GOT3 (cell line): ENCODE measurements at regions not wholly inside any gene's neighbourhood (a gene's known extent, or its start where the extent isn't known, plus 50 kb on each side); places are given as distances from the start of the nearest gene placed in this dataset.

Experiments
- DNase-seq: peaks from one replicate; lab custom pipeline; 2025; ENCODE audit warnings: mixed read lengths; lab: John Stamatoyannopoulos, UW

DNA sequence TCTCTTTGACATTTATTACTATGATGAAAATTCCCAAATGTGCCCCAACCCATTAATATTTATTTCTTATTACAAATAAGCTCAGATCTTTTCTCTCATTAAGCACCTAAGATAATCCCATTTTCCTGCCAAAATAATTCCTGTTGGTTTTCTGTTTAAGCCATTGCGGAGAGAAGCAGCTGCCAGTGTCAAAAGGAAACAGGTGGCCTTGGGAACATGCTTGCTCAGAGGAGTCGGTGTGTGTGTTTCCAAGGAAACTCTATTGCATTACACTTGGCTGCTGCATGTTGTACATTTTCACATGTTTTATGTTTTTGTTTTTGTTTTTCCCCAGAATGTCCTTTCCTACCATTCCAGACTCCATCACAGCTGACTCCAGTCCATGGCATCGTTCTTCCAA lies 56.4 kb downstream of the CD24 start:
- no peak for DNase-seq

DNA sequence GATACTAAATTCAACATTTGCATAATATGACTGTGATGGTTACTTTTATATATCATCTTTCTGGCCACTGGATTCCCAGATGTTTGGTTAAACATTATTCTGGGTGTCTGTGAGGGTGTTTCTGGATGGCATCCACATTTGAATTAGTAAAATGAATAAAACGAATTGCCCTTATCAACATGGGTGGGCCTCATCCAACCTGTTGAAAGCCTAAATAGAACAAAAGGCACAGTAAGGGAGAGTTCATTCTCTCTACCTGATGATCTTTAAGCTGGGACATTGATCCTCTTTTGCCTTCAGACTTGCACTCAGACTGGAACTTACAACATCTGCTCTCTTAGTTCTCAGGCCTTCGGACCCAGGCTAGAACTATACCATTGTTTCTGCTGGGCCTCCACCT lies 57.6 kb downstream of the CD24 start:
- no peak for DNase-seq

DNA sequence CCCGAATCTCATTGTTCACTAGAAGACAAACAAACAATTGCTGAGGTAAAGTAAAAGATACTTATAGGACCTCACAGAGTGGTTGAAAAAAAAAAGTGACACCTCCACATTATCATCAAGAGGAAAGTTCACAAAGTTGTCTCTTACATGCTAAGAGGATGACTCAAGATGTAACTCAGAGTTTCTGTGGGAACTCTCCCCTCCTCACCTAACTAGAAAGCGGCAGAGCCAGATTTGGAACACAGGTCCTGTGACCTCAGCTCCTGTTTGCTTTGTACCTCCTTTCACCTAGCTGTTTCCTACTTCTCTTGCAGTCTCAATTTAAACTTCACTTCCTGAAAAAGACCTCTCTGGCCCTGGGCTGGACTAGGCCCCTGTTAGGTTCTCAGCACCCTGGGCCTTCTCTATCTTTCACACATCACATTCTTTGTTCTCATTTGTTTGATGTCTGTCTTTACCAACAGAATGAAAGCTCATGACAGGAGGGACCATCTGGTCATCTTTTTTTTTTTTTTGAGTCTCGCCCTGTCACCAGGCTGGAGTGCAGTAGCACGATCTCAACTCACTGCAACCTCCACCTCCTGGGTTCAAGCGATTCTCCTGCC lies 60.8 kb downstream of the CD24 start:
- no peak for DNase-seq

DNA sequence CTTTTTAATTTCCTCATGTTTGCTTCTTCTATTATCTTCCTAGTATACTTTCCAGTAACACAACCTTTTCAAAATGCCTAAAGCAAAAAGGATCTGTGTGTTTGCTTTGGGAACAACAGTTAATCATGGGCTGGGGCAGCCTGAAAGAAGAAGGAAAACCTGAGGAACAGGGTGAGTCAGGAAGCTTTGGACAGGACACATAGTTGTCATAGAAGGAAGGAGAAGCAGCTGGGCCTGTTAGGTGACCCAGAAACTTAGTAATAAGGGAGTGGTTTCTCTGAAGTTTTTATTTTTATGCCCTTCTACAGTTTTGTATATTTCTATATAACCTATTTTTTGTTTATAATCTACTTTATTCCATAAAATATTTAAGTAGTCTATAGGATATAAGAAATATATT lies 61.4 kb downstream of the CD24 start:
- no peak for DNase-seq

DNA sequence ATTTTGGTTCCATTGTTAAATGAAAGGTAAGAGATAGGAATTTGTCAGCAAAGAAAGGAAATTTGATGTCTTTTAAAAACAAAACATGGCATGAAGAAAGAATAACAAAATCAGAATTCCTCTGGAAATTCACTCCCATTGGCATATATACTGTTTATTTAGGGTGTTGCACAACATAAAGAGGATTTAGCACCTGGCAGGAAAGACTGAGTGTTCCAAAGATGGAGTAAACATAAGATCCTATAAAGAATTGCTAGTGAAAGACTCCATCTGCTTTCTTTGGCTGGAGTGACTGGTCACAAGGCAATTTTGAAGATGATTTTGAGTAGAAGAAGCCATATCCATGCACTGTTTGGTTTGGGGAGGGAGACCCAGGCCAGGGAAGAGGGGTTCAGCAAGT lies 62.4 kb downstream of the CD24 start:
- no peak for DNase-seq

DNA sequence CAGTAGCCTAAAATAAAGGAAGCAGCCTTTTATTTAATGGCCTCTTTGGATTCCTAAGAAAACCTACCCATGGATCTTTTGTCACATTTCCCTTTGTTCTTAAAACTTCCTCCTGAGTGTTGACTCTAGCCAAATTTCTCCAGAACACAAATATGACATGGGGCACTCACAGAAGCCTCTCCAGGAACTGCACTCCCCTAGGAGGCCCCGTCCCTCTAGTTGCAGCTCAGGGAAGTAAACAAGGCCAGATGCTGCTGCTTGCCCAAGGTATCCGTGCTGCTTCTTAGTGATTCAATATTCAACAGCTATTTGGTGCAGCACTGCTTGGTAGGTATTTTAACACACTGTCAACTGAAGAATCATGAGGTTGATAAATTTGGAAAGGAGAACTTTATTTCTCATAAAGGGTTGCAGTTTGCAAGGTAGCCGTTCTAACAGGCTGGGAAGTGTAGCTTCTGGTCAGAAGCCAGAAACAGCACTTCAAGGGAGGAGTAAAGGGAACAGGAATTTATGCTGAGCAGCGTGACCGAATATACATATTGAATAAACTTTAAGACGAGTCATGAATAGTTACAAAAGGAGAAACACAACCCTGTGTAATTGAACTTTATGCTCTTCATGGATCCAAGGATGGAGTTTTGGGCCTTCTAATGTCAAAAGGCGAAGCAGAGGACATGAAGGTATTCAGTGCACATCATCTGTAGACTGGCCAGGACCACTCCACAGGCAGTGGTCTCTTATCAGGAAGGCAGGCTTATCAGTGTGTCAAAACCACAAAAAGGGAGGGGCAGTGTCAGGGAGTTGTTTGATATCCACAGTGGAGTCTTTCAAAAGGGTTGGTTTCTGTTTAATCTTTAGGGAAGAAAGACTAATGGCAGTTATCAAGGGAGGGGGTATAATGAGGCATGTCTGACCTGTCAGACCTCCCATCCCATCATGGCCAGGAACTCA lies 63.3 kb downstream of the CD24 start:
- no peak for DNase-seq

DNA sequence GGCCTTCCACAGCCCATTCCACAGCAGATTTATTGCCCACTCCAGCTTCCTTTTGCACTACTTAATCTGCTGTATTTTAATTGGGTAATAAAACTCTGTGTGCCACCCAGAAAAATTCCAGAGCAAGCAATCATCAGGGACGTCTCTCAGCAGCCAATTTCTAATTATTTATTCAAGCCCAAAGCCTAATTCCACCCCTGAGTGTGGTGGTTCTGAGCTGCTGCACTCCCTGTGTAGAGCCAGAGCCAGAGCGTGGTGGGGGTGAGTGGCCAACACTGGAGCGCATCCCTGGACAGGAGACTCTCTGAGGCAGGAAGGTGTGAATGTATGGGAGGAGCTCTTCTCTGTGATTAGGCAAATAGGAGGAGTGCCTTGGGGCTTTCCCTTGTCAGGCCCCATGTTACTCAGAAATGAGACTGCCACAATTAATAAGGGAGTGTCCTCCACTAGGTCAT lies 66.1 kb downstream of the CD24 start:
- DNase-seq: no peak

DNA sequence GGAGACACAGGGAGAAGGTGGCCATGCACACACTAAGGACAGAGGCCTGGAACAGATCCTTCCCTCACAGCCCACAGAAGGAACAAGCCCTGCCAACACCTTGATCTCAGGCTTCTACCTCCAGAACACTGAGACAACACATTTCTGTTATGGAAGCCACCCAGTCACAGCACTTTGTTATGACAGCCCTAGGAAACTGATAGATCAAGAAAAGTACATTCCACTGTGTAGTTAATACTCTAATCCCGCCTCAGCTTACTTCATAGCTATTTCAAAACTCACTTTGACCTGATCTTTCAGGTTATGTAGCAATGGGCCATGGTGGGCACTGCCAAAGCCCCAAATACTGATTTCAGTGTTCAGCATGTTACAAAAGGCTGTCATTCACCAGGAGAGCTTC lies 66.8 kb downstream of the CD24 start:
- no peak for DNase-seq

DNA sequence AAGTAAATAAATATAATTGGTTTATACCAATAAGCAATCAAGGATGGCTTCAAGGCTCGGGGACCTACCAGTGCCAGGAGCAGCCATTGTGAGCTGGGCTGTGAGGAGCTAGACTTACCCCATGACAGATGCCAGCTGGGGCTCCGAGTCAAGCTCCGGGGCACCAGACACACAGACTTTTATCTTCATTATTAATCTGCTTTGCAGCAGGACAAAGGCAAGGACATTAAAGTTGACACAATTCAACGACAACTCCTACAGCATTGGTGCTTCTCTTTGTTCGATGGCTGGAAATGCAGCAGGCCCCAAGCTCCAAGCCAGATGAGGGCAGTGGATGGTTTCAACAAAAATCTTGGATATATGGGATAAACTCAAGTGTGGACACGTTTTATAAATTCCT lies 68.3 kb downstream of the CD24 start:
- DNase-seq: no peak

DNA sequence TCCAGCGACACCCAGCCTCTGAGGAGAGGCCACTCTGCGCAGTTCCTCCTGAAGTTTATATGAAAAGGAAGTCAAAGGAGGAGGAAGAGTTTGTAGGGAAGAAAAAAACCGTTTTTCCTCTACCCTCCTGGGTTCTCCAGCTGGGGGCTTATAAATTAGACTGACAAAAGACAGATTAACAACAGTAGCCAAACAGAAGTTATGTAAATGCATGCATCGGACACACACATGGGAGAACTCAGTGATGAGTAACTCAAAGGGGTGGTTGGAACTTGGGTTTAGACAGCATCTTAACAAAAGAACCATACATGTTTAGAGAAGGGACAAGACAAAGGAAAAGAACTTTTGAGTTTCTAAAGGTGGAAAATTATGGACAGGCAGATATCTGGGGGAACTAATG lies 71.2 kb downstream of the CD24 start:
- no peak for DNase-seq

DNA sequence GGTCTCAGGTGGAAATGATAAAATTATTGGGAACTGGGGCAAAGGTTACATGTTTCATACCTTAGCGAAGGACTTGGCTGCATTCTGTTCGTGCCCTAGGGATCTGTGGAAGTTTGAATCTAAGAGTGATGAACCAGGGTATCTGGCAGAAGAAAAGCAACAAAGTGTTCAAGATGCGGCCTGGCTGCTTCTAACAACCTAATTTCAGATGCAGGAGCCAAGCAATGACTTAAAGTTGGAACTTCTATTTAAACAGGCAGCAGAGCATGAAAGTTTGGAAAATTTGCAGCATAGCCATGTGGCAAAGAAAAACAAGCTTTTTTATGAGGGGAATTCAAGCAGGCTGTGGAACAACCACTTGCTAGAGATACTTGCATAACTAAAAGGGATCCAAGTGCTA lies 73.5 kb downstream of the CD24 start:
- DNase-seq: no peak

DNA sequence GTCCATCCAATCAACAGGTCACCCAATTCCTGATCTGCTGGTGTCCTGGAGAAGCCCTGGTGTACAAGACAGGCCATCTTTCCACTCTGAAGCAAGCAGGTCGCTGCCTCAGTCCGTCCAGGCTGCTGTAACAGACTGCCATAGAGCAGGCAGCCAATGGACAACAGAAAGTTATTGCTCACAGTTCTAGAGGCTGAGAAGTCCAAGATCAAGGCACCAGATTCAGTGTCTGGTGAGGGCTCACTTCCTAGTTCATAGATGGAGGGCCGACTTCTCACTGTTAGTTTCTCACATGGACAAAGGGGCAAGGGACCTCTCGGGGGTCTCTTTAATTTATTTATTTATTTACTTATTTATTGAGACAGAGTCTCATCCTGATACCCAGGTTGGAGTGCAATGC lies 74.8 kb downstream of the CD24 start:
- no peak for DNase-seq

DNA sequence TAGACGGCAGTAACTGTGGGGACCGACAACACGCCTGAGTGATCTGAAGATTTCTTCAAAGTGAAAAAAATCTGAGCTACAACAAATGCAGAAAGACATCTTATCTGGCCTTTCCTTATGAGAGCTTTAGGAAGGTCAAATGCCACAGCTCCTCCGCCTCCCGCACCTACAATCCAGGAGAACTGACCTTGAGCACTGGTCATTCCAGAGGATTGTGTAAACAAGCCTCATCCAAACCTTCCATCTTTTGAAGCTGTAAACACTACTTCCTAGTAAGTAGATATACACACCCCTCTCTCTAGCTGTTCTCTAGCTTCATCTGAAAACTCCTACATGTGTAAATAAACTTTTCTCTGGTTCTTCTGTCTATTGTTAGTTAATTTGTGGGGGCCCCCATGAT lies 76.9 kb downstream of the CD24 start:
- no peak for DNase-seq

DNA sequence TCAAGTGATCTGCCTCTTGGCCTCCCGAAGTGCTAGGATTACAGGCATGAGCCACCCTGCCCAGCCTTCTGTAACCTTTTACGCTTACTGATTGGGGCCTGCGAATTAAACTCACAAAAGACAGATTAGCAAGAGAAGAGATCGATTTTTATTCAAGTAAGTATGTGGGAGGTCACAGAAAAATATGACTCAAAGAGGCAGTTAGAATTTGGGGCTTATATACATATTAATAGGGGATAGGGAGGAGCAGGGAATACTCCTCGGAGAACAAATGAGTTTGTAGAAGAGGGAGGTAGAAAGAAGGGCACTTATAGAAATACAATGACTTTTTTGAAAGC lies 78.9 kb downstream of the CD24 start:
- DNase-seq: no peak

DNA sequence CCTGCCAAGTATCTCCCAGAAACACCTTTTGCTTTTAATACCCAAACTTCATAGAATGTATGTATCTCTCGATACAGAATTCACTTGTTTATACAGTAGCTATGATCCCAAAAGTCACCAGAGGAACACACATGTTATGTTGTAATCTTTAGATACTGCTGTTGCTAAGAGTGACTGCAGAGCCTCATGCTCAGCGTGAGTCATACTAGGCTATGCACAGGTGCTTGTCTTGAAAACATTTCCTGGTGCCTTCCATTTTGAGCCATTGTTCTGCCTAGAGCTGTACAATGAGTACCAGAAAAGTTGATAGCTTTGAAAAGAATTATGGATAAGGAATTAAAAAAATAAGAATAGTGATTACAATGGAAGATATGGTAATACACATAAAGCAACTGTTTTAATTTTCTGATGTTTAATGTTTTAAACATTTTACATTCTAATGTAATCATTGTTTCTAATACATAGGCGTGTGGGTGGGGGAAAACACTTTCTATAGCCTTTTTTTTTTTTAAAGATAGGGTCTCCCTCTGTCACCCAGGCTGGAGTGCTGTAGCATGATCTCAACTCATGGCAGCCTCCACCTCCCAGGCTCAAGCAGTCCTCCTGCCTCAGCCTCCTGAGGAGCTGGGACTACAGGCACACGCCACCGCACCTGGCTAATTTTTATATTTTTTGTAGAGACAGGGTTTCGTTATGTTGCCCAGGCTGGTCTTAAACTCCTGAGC lies 79.4 kb downstream of the CD24 start:
- no peak for DNase-seq

DNA sequence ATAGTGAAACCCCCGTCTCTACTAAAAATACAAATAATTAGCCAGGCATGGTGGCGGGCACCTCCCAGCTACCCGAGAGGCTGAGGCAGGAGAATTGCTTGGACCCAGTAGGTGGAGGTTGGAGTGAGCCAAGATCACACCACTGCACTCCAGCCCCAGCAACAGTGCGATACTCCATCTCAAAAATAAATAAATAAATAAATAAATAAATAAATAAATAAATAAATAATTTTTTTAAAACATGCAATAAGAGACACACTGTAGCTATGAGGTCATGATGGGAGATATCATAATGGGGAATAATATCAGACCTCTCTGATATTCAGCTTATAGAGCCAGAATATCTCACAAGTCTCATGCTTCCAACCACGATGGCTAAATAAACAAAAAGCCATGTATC lies 82.3 kb downstream of the CD24 start:
- no peak for DNase-seq

DNA sequence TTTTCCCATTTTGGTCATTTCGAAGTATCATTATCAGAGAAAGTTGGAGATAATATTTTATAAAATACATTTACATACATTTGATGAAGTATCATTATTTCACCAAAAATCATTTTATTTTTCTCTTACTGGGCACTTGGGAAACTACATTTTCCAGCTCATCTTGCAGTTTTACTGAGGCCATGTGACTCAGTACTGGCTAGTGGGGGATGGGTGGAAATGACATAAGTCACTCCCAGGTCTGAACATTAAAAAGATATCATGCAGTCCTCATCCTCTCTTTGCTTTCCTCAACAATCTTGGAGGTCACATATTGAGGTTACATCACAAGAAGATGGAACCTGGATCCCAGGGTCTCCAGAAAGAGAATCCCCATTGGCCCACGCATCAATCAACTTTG lies 84.1 kb downstream of the CD24 start:
- DNase-seq: no peak

DNA sequence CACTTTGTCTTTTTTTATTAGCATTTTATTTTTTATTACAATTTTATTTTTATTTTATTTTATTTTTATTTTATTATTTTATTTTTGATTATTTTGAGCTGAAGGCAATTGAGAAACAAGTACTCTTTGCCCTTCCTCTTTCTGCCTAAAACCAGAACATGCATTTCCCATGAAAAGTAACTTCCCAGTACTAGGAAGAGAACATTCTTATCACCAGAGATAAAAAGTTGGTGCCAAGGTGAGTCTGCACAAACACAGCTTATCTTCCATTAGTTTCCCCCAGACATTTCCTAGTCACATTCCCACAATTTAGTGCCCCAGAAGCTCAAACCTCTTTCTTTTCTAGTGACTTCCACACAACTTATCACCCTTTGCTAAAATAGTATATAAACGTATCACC lies 84.8 kb downstream of the CD24 start:
- no peak for DNase-seq

DNA sequence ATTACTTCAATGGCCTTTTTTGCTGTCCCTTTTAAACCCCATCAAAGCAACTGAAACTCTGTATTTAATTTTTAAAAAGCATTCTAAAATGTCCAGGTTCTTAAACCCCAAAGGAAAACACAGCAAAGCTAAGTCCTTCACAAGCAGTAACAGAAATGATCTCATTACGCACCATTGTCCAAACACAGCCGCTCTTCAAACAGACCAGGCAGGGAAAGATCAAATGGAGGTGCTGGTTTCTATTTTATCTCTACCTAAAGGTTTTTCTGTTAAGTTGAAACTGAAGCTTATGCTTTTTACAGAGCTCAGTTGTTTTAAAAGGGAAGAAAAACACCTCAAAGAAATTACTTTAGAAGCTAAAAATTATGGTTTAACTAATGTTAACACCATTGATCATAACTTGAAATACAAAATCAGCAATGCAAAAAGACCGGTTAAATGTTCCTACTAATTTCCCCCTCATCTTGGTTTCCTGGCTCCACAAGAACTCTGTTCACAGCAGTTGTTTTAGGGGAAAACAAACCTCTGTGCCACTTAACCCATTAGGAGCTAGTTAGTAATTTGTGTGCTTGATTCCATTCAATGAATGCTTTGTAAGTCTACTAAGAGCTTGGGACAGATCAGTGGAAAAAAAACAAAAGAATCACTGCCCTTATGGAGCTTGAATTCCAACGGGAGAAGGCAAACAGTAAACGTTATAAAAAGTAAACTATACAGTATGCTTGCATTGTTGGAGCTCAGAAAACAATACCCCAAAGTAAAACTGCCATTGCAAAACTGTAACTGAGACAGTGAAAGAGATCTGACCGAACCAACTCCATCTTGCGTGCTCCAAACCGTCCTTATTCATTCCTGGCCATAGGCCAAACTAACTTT lies 87.4 kb downstream of the CD24 start:
- DNase-seq: no peak

DNA sequence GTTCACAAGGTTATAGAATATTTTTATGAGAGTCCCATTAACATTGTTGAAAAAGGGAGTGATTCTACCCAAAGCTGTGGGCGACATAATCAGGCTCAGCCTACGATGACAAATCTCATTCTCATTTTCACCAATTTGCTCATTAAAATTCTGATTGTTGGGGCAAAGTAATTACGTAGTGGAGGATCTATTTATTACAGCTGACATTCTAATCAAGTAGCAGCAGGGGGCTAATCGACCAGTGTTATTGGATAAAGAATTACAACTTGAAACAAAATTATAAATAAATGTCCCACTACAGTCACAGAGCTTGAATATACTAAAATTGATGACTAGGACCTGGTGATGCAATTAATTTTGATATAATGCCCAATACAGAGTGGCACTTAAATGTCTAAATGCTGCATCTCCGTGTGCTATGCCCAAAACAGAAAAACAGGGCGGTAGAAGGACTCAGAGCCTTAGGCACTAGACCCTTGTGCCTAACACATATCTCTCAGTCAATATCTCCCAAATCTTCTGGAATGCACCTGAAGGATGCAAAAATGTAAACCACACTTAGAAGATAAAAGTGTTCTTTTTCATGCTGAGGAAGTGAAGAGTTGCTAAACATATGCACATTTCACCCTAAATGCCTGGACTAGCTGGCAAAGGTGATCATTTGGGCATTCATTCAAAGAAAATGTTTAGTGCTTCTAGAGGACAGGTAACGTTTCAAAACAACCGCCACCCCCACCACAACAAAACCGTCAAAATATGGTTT lies 88.3 kb downstream of the CD24 start:
- no peak for DNase-seq

DNA sequence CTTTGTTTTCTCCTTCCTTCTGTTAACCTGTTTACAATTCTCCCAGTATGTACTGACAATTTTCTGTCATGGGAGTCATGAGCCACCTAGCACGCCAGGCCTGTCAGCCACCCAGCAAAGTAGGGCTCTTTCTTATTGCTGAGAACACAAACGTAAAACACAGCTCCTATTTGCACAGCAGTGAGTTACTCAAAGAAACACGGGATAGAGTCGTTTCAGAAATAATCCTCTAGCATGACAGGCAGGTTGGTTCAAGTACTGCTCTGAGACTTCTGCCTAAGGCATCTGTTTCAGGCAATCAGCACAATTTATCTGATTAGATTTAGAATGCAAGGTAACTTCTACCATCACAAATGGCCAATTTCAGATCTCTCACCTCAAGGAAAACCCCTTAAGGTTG lies 88.8 kb downstream of the CD24 start:
- DNase-seq: no peak
